ENCODE measurements at regions not wholly inside any gene's neighbourhood (a gene's known extent, or its start where the extent isn't known, plus 50 kb on each side); places are given as distances from the start of the nearest gene placed in this dataset.
A peak's percentile ranks its signal among the peaks of the same experiment; 100 is the strongest.

DNA sequence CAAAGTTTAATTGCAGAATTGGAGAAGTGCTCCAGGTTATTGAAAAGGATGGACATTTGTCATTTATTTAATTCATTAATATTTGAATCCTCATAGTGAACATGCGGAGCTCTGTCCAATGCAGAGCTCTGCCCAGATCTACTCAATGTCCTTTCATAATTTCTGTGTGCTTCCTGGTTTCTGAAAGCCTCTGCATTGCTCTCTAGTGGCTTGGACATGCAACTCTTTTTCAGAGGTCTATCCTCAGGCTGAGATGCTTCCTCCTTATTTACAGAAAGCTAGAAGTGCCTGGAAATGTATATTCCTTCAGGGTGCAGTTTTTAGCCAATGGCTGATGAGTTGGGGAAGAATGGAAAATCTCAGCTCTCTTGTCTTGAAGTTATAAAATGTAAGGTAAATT is 786.1 kb upstream of the AADAT start:
- TF ChIP-seq, protein P1, sequence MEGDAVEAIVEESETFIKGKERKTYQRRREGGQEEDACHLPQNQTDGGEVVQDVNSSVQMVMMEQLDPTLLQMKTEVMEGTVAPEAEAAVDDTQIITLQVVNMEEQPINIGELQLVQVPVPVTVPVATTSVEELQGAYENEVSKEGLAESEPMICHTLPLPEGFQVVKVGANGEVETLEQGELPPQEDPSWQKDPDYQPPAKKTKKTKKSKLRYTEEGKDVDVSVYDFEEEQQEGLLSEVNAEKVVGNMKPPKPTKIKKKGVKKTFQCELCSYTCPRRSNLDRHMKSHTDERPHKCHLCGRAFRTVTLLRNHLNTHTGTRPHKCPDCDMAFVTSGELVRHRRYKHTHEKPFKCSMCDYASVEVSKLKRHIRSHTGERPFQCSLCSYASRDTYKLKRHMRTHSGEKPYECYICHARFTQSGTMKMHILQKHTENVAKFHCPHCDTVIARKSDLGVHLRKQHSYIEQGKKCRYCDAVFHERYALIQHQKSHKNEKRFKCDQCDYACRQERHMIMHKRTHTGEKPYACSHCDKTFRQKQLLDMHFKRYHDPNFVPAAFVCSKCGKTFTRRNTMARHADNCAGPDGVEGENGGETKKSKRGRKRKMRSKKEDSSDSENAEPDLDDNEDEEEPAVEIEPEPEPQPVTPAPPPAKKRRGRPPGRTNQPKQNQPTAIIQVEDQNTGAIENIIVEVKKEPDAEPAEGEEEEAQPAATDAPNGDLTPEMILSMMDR (conservative IDR thresholded peaks at IDR 0.05; ENCODE audit: low read depth in 2 of 2): peak; percentile 52
- TF ChIP-seq, protein P2, sequence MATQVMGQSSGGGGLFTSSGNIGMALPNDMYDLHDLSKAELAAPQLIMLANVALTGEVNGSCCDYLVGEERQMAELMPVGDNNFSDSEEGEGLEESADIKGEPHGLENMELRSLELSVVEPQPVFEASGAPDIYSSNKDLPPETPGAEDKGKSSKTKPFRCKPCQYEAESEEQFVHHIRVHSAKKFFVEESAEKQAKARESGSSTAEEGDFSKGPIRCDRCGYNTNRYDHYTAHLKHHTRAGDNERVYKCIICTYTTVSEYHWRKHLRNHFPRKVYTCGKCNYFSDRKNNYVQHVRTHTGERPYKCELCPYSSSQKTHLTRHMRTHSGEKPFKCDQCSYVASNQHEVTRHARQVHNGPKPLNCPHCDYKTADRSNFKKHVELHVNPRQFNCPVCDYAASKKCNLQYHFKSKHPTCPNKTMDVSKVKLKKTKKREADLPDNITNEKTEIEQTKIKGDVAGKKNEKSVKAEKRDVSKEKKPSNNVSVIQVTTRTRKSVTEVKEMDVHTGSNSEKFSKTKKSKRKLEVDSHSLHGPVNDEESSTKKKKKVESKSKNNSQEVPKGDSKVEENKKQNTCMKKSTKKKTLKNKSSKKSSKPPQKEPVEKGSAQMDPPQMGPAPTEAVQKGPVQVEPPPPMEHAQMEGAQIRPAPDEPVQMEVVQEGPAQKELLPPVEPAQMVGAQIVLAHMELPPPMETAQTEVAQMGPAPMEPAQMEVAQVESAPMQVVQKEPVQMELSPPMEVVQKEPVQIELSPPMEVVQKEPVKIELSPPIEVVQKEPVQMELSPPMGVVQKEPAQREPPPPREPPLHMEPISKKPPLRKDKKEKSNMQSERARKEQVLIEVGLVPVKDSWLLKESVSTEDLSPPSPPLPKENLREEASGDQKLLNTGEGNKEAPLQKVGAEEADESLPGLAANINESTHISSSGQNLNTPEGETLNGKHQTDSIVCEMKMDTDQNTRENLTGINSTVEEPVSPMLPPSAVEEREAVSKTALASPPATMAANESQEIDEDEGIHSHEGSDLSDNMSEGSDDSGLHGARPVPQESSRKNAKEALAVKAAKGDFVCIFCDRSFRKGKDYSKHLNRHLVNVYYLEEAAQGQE (IDR thresholded peaks at IDR 0.05; ENCODE audit: unreplicated experiment): no peak

Data from GM23338 (cell line).